Loucy (cell line): ENCODE measurements at regions not wholly inside any gene's neighbourhood (a gene's known extent, or its start where the extent isn't known, plus 50 kb on each side); places are given as distances from the start of the nearest gene placed in this dataset.

Experiments used
- CTCF ChIP-seq: fragments of 200-600 bp; sonication (generic); conservative IDR thresholded peaks from 2 replicates; pipeline ENCODE4 v1.5.1; 2014; ENCODE audit warnings: mild to moderate bottlenecking, antibody characterized with exemption, low read length
- EZH2phosphoT487 ChIP-seq: fragments of 200-600 bp; IDR thresholded peaks from 2 replicates; pipeline ENCODE4 v1.6.1; 2018; ENCODE audit warnings: antibody characterized with exemption, mild to moderate bottlenecking, moderate library complexity, borderline replicate concordance

- TF ChIP-seq CTCF (no peak), EZH2phosphoT487 (no peak)
Observed at GRCh38 chr1:224819861-224820260, 109.6 kb upstream of the DNAH14 start.
